SH-SY5Y (cell line): ENCODE measurements at regions not wholly inside any gene's neighbourhood (a gene's known extent, or its start where the extent isn't known, plus 50 kb on each side); places are given as distances from the start of the nearest gene placed in this dataset.

Experiments
- GATA2 ChIP-seq: IDR thresholded peaks from 2 replicates; pipeline ENCODE4 v1.6.1; 2011; ENCODE audit warnings: mild to moderate bottlenecking, low read depth, low read length
- GATA3 ChIP-seq: IDR thresholded peaks from 2 replicates; pipeline ENCODE4 v1.6.1; 2011; ENCODE audit warnings: low read depth, mild to moderate bottlenecking, low read length, moderate library complexity

DNA sequence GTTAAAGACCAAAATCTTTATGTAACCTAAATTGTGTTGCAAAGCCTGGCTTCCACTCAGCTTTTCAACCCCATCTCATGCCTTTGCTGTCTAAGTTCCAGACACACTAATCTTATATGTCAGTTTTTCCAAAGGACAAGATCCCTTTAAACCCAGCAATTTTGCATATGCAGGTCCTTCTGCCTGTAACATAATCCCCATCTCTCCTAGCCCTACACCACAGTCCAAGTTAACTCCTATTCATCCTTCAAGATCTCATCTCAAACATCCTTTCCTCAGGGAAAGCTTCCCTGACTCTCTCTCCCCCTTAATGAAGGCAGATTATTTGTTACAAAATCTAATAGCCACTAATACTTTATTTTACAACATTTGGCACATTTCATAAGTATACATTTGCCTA, 366.3 kb downstream of the PLPP3 start:
- TF ChIP-seq GATA2, result no peak

DNA sequence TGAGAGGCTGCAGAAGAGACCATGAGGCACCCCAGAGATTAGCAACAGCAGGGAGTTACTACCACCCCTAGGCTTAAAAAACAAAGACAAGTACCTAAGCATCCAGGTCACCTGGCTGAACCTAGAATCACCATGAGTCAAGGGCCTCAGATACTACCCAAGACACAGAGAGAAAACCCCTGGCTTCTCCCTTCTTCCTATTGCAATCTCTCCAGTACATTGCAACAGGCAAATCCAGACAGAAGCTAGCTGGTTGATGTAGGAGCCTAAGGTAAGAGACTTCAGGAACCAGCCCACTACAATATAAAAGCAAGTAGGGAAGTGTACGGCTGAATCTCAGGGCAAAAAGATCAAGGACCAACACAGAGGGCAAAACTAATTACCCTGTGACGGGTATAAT, 367.2 kb downstream of the PLPP3 start:
- TF ChIP-seq GATA3 (no peak), GATA2 (no peak)

GRCh38 chr1:56206391-56206790, 373.0 kb downstream of the PLPP3 start:
- TF ChIP-seq GATA3 (no peak), GATA2 (no peak)

DNA sequence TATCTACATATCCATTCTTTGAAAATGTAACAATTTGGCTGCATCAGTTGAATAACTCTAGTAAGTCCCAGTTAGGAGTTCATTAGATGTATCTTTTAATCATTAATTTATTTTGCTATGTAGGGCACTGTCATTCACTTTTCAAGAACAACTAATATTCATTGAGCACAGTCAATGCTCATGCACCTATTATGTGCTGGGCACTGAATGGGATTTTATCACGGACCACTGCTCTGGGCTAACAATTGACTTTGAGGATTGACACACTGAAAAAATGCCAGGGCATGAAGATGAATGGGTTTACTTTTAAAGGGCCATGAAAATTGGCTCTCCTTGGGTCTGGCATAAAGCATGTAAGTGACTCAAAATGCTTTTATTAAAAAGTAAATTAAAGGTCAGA, 375.2 kb downstream of the PLPP3 start:
- no peak for TF ChIP-seq GATA2
- no peak for TF ChIP-seq GATA3

- no peak for TF ChIP-seq GATA3
- no peak for TF ChIP-seq GATA2
Measured at GRCh38 chr1:56202796-56203492, 376.4 kb downstream of the PLPP3 start.

- TF ChIP-seq GATA3, result no peak
- TF ChIP-seq GATA2, result no peak
Measured at GRCh38 chr1:56202186-56202585, 377.2 kb downstream of the PLPP3 start.

DNA sequence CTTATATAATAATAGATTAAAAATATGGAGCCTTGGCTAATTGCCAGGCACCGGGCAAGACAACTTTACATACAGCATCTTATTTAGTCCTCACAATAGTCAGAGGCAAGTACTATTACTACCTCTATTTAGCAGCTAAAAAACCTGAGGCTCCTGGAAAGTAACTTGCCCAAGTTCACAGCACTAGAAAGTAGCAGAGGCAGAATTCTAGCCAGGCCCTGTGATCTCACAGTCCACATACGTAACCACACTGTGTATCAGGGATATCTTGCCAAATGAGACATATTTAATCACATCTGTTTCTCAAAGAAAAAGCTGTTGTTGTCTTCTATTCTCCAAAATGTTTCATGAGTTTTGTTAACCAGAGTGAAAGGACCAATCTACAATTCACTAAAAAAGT, 378.5 kb downstream of the PLPP3 start:
- TF ChIP-seq GATA3 (no peak), GATA2 (peak; percentile 2; the same call in 1 of the 2 replicates)

DNA sequence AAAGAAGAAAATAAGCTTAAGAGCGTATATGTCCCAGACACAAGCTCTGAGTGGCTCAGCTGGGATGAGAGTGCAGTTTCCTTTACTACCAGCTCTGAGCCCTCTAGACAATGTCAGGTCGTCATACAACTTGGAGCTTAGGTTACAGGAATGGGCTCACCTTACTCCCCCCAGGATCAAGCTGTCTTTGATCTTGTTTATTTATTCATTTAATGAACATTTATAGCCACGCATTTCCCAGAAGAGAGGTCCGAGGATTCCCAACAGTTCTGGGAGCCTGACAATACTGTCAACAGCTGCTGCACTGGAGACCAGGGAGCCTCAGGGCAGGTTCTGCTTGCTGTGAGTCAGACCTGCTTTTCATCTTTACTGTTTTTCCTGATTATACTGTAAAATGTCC, 378.9 kb downstream of the PLPP3 start:
- no peak for TF ChIP-seq GATA2
- no peak for TF ChIP-seq GATA3

DNA sequence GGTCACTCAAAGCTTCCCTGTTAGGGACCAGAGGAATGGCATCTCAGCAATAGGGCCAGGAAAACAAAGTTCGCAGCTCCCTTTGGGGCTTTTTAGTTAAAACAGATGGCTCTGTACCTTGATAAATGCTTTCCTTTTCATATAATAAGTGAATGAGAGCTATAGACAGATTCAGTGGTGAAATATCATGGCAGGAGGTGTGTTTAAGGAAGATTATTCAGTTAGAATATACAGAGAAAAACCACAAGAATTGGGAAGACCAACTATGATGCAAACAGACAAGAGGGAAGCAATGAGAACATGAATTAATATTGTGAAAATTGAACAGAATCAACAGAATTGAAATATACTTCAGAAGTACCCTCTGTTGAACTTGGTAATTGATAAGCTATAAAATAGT, 379.4 kb downstream of the PLPP3 start:
- TF ChIP-seq GATA2, result no peak
- no peak for TF ChIP-seq GATA3

GRCh38 chr1:56199061-56199460, 380.3 kb downstream of the PLPP3 start:
- TF ChIP-seq GATA3, result no peak
- TF ChIP-seq GATA2, result no peak

DNA sequence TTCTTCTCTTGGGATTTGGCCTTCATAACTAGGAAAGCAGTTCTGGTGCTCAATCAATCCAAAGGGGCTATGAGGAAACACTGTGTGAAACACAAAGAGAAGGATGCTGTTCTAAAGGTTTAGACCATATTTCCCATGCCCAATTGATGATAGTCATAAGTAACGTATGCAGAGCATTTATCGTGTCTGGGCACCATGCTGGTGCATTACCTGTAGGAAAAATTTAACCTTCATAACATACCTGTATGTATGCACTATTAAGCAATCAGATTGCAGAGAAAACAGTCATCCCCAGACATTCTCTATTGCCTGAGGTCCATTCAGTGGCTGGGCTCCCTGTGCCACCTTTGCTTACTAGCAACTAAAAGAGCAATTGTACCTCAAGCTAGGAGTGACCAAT, 381.4 kb downstream of the PLPP3 start:
- no peak for TF ChIP-seq GATA3
- no peak for TF ChIP-seq GATA2

- TF ChIP-seq GATA3, result no peak
- TF ChIP-seq GATA2, result no peak
Measured at GRCh38 chr1:56196839-56197238, 382.5 kb downstream of the PLPP3 start.

GRCh38 chr1:56194701-56195300, 384.6 kb downstream of the PLPP3 start:
- TF ChIP-seq GATA2 (no peak), GATA3 (no peak)

GRCh38 chr1:56193656-56194055, 385.7 kb downstream of the PLPP3 start:
- no peak for TF ChIP-seq GATA3
- TF ChIP-seq GATA2, result no peak

DNA sequence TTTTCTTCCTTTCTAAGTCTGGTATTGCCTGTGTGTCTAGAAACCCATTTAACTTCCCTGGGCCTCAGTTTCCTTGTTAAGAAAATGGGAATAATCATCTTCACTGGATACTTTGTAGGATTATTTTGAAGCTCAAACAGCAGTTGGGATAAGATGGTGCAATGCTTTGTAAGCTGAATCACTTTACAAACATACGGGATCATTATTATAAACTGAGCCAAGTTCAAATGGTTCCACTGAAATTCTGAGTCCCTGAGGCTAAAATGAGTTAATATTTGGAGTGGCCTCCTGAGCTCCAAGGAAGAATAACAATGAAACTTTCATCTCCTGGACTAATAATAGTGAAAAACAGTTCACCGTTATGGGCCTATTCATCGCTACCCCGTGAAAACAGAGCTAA, 388.0 kb downstream of the PLPP3 start:
- no peak for TF ChIP-seq GATA3
- TF ChIP-seq GATA2, result no peak

DNA sequence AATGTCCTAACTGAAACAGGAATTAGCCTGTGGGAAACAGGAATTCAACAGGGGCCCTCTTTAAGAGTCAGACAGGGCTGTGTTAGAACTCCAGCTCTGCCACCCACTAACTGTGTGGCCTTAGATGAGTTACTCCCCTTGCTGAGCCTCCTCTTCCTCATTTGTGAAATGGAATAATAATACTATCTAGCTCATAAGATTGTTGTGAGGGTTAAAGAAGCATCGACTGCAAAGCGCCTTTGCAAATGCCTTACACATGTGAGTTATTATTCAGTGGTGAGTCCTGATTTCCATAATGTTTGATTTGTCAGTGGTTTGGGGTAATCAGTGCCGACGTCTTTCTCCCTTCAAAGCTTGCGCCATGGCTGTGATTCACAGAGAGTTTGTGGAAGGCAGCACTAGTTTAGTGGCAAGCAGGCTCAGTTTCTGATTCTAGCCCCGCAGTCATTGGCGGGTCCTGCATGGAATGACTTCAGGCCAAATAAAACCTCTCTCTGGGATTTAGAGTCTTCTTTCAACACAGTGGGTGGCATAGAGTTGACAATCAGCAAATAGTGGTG, 388.5 kb downstream of the PLPP3 start:
- no peak for TF ChIP-seq GATA2
- no peak for TF ChIP-seq GATA3
